ENCODE measurements at regions not wholly inside any gene's neighbourhood (a gene's known extent, or its start where the extent isn't known, plus 50 kb on each side); places are given as distances from the start of the nearest gene placed in this dataset.

- TF ChIP-seq CTCF (IDR thresholded peaks at IDR 0.05) (no peak), EP300 (IDR thresholded peaks at IDR 0.05) (no peak)
Observed at GRCh38 chr1:76690766-76691165, 176.5 kb upstream of the ST6GALNAC5 start.
